DOHH2 (cell line): ENCODE measurements at regions not wholly inside any gene's neighbourhood (a gene's known extent, or its start where the extent isn't known, plus 50 kb on each side); places are given as distances from the start of the nearest gene placed in this dataset.

Source experiments
- H3F3A ChIP-seq: fragments of 200-600 bp; sonication (generic), shearing (Covaris generic); 2 replicates; pipeline ENCODE4 v1.6.0; 2016; ENCODE audit warnings: antibody characterized with exemption, mild to moderate bottlenecking; ENCODE audit not compliant: control insufficient read depth, insufficient read depth
- H3K27ac ChIP-seq: fragments of 200-600 bp; sonication (generic); 2 replicates; pipeline ENCODE4 v1.5.1; 2014; ENCODE audit warnings: low read depth, mild to moderate bottlenecking, low read length, moderate library complexity
- H3K27me3 ChIP-seq: fragments of 200-600 bp; sonication (generic); 2 replicates; pipeline ENCODE4 v1.6.1; 2014; ENCODE audit warnings: mild to moderate bottlenecking, low read length, mixed read lengths; ENCODE audit not compliant: control insufficient read depth
- H3K36me3 ChIP-seq: fragments of 200-600 bp; sonication (generic); 2 replicates; pipeline ENCODE4 v1.6.1; 2014; ENCODE audit warnings: mild to moderate bottlenecking, low read length, moderate library complexity, mixed read lengths; ENCODE audit not compliant: control insufficient read depth
- H3K4me1 ChIP-seq: fragments of 200-600 bp; sonication (generic); 2 replicates; pipeline ENCODE4 v1.6.1; 2014; ENCODE audit warnings: mild to moderate bottlenecking, low read length, mixed read lengths; ENCODE audit not compliant: control insufficient read depth
- H3K4me2 ChIP-seq: fragments of 200-600 bp; sonication (generic); 2 replicates; pipeline ENCODE4 v1.6.0; 2014; ENCODE audit warnings: mild to moderate bottlenecking, low read length, moderate library complexity
- H3K4me3 ChIP-seq: fragments of 200-600 bp; sonication (generic); 2 replicates; pipeline ENCODE4 v1.5.1; 2014; ENCODE audit warnings: mild to moderate bottlenecking, low read length, mixed read lengths
- H3K79me2 ChIP-seq: fragments of 200-600 bp; sonication (generic); 2 replicates; pipeline ENCODE4 v1.6.1; 2014; ENCODE audit warnings: mild to moderate bottlenecking, low read length, mixed read lengths; ENCODE audit not compliant: control insufficient read depth
- H3K9me2 ChIP-seq: fragments of 200-600 bp; sonication (generic); replicated peaks from 2 replicates; pipeline ENCODE4 v1.6.1; 2014; ENCODE audit warnings: mild to moderate bottlenecking, low read length, mixed read lengths; ENCODE audit not compliant: control insufficient read depth
- H3K9me3 ChIP-seq: fragments of 200-600 bp; sonication (generic); 2 replicates; pipeline ENCODE4 v1.6.1; 2014; ENCODE audit warnings: antibody characterized with exemption, low read length, mixed read lengths; ENCODE audit not compliant: control insufficient read depth, insufficient read depth
- H4K20me1 ChIP-seq: fragments of 200-600 bp; sonication (generic); 2 replicates; pipeline ENCODE4 v1.6.0; 2014; ENCODE audit warnings: low read depth, mild to moderate bottlenecking, antibody characterized with exemption, low read length, moderate library complexity; ENCODE audit not compliant: control insufficient read depth, insufficient read depth
- CTCF ChIP-seq: fragments of 200-600 bp; sonication (generic); IDR thresholded peaks from one replicate; pipeline ENCODE4 v1.5.1; 2014; ENCODE audit warnings: antibody characterized with exemption, mild to moderate bottlenecking, low read depth, low read length; ENCODE audit not compliant: poor library complexity, severe bottlenecking
- EZH2phosphoT487 ChIP-seq: fragments of 200-600 bp; sonication (generic); IDR thresholded peaks from 2 replicates; pipeline ENCODE4 v1.6.1; 2017; ENCODE audit warnings: borderline replicate concordance, mild to moderate bottlenecking, antibody characterized with exemption, low read length, moderate library complexity, mixed read lengths

GRCh38 chr12:9325471-9325870 lies 117.3 kb upstream of the PZP start:
- H3K4me1 ChIP-seq = no peaks in the 10 kb centered on the region
- no peaks in the 10 kb centered on the region for H3K27me3 ChIP-seq
- H3K9me2 ChIP-seq = no peaks in the 10 kb centered on the region
- no peak overlapping the region for H3K4me2 ChIP-seq
- H3K36me3 ChIP-seq = no peaks in the 10 kb centered on the region
- H4K20me1 ChIP-seq = no peaks in the 10 kb centered on the region
- no peak overlapping the region for H3K27ac ChIP-seq
- TF ChIP-seq CTCF (no peak), EZH2phosphoT487 (no peak)
- no peaks in the 10 kb centered on the region for H3F3A ChIP-seq
- H3K9me3 ChIP-seq = no peaks in the 10 kb centered on the region
- no peak overlapping the region for H3K4me3 ChIP-seq
- no peaks in the 10 kb centered on the region for H3K79me2 ChIP-seq

GRCh38 chr12:9324782-9325181 lies 116.6 kb upstream of the PZP start:
- TF ChIP-seq CTCF (no peak), EZH2phosphoT487 (no peak)
- Histone ChIP-seq H3K9me2 (no peaks in the 10 kb centered on the region), H3K27ac (no peak overlapping the region), H3K9me3 (no peaks in the 10 kb centered on the region), H4K20me1 (no peaks in the 10 kb centered on the region), H3K36me3 (no peaks in the 10 kb centered on the region), H3K79me2 (no peaks in the 10 kb centered on the region), H3K4me3 (no peak overlapping the region), H3F3A (no peaks in the 10 kb centered on the region), H3K4me1 (peaks cover 5% of the 10 kb centered on the region), H3K27me3 (no peaks in the 10 kb centered on the region), H3K4me2 (no peak overlapping the region)

- Histone ChIP-seq H3F3A (no peaks in the 10 kb centered on the region), H3K79me2 (no peaks in the 10 kb centered on the region), H3K36me3 (no peaks in the 10 kb centered on the region), H3K27me3 (no peaks in the 10 kb centered on the region), H4K20me1 (no peaks in the 10 kb centered on the region), H3K4me1 (peaks cover 20% of the 10 kb centered on the region), H3K9me2 (no peaks in the 10 kb centered on the region), H3K4me3 (no peak overlapping the region), H3K4me2 (no peak overlapping the region), H3K9me3 (no peaks in the 10 kb centered on the region), H3K27ac (no peak overlapping the region)
- TF ChIP-seq EZH2phosphoT487 = no peak
- TF ChIP-seq CTCF = no peak
Observed at GRCh38 chr12:9323144-9323681, 115.0 kb upstream of the PZP start.
